Stimulated activated CD8-positive, alpha-beta memory T cell treated with anti-CD3 and anti-CD28 coated beads, Interleukin-12 subunit alpha, Interleukin-12 subunit beta, amount 100 ng/mL, for 4 hours (primary cell): ENCODE measurements at regions not wholly inside any gene's neighbourhood (a gene's known extent, or its start where the extent isn't known, plus 50 kb on each side); places are given as distances from the start of the nearest gene placed in this dataset.

Experiments used
- DNase-seq: peaks from one replicate; pipeline ENCODE4 v3.0.0-alpha.2; 2020; ENCODE audit warnings: low read depth

DNA sequence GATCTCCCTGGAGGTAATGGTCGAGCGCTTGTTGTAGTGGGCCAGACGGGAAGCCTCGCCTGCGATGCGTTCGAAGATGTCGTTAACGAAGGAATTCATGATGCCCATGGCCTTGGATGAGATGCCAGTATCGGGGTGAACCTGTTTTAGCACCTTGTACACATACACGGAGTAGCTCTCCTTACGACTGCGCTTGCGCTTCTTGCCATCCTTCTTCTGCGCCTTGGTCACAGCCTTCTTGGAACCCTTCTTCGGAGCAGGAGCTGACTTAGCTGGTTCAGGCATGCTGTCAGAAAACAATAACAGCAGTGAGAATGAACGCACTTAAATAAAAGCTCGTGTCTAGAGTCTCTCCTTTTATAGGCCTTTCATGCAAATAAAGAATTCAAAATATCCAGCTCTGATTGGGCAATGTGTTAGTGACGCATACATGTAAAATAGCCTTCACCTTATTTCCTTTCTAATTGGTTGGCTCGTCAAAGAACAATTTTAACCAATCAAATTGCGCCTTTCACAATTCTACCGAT lies 129.2 kb downstream of the HFE start:
- DNase-seq = peak; percentile 54

DNA sequence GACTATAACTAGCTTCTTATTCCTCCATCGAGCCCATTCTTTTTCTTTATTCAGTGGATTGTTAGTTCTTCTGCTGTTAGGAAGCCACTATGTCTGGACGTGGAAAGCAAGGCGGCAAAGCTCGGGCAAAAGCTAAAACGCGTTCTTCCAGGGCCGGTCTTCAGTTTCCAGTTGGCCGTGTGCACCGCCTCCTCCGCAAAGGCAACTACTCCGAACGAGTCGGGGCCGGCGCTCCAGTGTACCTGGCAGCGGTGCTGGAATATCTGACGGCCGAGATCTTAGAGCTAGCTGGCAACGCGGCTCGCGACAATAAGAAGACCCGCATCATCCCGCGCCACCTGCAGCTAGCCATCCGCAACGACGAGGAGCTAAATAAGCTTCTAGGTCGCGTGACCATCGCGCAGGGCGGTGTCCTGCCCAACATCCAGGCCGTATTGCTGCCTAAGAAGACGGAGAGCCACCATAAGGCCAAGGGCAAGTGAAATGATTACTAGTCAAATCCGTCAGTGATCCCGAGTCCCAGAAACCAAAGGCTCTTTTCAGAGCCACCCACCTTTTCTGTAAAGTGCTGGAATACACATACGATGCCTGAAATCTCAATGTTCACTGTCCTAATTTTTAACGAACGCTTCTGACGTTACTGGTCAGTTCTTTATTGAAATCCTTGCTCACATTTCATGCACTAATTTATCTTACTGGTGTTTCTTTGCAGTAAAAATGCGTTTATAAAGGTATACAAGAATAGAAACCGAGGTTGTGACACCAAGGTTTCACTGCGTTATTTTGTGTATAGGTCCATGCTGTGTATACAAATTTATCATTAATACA lies 129.9 kb downstream of the HFE start:
- DNase-seq = peak; percentile 57

DNA sequence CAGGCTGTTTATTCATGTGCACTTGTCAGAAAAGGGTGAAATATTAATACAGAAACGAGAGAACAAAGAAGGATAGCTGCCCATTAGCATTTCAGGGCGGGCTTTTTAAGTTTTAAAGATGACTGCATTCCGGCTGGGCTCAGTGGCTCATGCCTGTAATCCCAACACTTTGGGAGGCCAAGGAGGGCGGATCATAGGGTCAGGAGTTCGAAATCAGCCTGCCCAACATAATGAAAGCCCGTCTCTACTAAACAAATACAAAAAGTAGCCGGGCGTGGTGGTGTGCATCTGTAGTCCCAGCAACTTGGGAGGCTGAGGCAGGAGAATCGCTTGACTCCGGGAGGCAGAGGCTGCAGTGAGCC lies 130.5 kb downstream of the HFE start:
- DNase-seq = no peak

DNA sequence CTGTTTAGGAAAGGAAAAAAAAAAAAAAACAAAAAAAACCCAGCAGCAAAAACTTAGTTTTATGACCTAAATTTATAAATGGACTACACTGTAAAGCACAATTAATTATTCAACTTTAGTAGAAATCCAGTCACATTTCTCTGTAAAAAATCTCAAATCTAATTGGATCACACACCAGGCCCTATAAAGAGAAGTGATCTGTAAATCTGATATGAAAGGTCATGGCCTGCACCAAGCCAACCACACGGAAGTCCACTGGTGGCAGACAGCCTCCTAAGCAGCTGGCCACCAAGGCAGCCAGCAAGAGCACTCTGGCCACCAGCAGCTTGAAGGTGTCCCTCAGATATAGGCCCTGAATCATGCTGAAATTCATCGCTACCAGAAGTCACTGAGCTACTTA lies 131.6 kb downstream of the HFE start:
- no peak for DNase-seq

DNA sequence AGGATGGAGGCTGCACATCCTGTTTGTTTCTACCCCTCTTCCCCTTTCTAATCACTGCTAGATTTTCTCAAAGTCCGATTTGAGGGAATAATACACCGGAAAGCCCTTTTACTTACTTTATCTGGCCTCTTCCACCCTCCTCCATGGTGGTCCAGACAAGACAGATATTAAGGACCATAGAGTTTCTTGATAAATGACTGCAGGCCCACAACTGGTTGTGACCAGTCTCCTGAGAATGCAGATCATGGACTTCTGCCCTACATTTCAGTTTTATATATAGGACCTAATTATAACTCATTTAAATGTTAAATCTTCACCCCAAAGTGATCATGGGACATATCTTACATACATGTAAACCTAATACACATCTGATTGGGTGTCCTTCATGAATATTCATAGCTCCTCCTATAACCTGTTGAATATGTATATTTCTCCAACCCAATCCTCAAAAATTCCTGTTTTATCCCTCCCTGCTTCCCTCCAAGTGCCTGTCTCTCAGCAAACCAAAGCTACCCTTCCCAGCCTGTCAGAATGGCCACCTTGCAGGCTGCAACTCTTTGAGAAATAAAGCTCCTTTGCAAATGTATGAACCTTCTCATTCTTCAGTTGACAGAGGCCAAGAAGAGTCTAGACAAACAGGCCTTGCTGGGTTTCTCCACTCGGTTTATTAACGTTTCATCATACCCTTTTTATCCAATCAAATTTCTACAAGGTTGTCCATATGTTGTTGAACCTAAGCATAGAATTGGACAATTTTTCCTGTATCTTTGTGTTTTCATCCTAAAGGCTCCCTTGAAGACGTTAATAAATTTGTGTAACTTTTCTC lies 133.1 kb downstream of the HFE start:
- DNase-seq = no peak

DNA sequence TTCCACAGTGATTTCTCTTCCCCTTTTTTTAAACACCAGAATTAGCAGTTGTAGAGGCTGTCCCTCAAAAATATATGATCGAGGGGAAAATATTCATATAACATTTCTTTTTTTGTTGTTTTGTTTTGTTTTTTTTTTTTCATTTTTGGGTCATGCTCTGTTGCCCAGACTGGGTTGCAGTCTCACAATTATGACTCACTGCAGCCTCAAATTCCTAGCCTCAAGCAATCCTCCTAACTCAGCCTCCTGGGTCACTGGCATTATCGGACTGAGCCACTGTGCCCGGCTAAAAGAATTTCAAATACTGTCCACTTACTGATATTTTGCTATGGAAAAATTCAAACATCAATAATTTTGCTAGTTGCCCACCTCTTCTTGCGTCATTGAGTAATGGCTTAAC lies 134.0 kb downstream of the HFE start:
- no peak for DNase-seq

DNA sequence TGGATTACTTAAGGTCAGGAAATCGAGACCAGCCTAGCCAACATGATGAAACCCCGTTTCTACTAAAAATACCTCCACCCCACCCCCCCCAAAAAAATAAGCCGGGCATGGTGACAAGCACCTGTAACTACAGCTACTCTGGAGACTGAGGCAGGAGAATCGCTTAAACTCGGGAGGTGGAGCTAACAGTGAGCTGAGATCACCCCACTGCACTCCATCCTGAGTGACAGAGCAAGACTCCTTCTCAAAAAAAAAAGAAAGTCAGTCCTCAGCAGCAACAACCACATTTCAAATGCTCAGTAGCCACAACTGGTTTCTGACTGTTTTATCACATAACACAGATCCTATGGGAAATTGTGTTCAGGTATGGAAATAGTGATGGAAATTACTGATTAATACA lies 135.3 kb downstream of the HFE start:
- no peak for DNase-seq

DNA sequence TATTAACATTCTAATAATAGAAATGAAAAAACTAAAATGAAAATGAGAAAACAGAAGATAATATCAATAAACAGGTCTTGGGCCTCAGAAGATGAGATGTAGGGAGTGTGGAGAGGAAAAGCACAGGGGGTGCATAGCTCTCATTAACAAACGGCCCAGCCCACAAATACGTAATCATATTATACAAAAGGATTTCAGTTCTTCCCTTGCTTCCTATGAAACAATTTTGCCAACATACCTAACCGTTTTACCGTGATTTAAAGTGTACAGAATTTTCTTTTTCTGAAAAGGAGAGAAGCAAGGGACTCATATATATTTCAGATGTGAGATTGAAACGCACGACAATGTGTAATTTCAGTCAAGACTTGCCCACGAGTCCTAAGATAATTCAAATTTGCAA lies 136.0 kb downstream of the HFE start:
- no peak for DNase-seq

DNA sequence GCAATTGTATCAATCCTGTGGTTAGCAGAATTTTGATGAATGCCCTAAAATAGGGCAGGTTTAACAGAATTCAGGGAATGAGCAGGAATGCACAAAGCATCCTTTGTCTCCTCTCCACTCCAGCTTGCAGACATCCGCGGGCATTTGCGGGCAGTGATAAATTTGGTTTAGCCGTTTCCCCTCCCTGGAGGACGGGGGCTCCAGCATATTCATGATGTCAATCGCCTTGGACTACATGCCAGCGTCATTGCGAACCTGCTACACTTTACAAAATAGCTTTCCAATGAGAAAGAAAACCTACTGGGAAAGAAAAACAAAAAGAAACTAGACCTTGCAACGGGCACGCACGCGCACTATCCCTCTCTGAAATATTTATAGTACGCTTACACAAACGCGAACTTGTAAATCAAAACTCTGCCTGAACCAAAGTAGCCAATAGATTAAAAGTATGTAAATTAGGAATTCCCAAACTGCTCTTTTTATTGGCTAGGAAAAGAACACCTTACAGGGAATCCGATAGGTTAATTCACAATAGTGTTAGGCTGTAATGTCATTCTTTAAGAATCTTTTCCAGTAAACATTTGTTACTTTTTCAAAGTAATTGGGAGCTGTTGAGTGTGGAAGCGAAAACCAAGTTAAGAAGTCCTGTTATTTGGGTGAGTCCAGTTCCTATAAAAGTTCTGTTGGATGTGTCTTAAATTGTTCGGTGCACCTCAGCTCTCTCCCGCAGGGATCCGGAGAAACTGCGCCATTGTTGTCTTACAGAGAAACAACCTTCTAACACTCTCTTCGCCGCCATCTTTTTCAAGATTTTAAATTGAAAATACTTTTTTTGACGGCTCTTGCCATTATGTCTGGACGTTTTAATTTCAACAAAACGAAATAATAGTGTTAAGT lies 136.7 kb downstream of the HFE start:
- peak; percentile 28 for DNase-seq

DNA sequence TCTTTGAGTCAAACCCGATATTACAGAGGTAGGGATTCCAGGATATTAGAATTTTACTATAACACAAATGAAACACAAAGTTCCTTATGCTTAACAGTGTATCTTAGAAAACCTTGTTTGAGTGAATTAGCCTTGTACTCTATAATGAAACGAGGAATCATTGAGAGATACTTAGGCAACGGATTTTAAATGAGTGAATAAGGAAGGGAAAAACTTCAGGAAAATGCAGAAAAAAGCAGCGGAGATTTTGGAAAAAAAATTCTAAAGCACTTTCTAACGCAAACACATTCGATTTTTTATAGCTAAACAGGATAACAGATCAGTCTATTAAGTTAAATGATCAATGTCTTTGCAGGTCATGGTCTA lies 137.3 kb downstream of the HFE start:
- no peak for DNase-seq

DNA sequence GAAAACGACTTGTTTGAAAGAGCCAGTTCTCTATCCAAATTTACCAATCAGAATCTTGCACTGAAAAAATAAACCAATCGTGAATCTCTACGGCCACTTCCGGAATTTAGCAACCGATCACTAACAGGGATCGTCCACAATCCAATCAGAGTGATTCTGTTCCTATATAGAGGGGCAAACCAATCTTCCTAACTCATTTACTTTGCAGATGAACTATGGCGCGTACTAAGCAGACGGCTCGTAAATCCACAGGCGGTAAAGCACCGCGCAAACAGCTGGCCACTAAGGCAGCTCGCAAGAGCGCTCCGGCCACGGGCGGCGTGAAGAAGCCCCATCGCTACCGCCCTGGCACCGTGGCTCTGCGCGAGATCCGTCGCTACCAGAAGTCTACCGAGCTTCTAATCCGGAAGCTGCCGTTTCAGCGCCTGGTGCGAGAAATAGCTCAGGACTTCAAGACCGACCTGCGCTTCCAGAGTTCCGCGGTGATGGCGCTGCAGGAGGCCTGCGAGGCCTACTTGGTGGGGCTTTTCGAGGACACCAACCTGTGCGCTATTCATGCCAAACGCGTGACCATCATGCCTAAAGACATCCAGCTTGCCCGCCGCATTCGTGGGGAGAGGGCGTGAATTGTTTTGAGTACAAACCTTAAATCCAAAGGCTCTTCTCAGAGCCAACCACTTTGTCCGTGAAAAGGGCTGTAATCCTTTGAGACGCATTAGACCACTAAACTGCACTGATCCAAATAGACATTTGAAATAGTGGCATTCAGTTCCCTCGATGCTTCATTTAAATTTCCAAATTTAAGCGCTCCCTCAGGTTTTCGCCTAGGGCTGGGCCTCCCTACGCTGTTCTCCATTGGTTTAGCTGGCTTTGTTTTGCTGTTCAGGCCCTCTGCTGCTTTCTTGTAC lies 138.0 kb downstream of the HFE start:
- no peak for DNase-seq

DNA sequence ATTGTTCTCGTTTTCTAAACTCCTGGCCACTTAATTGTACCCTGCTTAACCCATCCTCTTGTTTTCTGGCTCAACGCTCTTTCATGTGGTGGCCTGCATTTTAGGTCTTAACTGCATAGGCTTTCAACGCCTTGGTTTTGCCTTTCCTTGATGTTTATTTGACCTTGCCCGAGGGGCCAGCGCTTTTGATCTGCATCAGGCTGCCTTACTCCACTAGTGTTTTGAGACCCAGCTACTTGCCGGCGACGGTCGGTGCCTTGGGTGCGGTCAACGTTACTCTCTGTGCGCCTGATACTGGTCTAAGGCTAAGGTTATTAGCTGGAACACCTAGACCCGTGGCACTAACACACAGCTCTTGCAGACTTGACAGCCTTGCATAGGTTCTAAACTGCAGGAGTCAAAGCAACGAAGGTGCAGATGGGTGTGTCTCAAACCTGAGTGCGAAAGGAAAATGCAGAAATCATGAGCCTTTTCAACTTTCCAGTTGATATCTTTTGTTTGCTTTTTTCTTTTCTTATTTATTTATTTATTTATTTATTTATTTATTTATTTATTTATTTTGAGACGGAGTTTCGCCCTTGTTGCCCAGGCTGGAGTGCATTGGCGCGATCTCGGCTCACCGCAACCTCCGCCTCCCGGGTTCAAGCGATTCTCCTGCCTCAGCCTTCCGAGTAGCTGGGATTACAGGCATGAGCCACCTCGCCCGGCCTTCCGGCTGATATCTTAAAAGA lies 138.8 kb downstream of the HFE start:
- no peak for DNase-seq

DNA sequence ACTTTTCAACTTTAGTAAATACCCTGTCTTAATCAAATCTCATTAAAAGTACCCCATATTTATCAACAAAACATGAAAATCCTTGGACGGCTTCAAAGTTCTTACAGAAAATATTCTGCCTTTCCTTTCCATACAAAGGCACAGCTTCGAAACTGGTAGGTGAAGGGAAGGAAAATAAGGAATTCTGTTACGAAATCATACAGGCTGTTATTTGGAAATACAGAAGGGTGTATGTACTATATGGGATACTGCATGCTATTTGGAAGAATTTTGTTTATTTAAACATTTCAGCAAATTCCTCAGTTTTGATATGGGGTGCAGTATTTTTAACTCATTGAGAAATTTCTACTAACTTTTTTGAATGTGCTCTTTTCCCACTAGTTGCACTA lies 138.4 kb upstream of the BTN3A2 start:
- no peak for DNase-seq

DNA sequence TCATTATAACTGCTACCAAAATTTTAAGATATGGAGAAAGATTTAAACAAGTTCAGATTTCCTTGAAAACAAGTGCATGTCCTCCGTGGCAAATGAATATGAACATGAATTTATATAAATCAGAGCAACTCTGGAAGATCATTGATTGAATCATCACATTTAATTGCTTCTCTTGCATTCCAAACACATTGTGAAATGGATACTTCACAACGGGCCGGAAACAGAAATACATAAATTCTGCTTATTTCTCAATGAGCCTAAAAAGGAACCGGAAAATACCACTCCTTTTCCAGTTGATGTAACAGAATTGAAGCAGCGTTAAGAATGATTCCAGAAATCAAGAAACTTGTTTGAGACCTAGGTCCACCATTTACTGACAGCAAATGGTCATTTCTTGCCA lies 134.6 kb upstream of the BTN3A2 start:
- DNase-seq = no peak

DNA sequence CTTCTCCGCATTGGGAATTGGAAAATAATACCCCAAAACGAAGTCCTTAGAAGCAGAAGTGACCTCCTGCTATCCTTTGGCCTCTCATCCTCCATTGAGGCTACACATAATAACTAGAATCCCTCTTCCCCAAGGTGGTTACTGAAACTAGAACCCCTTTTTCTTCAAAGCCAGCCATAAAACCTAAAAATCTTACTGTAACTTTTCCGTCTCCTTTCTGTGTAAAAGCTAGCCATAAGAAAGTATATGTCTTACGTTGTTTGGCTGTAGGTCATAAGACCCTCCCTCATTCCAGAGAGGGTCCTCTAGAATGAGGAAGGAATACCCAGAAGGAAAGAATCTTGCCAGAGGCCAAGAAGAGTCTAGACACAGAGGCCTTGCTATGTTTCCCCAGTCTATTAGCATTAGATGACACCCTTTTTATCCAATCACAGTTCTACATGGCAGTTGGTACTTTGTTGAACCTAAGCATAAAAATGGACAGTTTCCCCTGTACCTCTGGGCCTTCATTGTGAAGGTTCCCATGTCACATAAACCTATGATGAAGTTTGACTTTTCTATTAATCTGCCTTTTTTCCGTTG lies 133.9 kb upstream of the BTN3A2 start:
- DNase-seq = no peak

DNA sequence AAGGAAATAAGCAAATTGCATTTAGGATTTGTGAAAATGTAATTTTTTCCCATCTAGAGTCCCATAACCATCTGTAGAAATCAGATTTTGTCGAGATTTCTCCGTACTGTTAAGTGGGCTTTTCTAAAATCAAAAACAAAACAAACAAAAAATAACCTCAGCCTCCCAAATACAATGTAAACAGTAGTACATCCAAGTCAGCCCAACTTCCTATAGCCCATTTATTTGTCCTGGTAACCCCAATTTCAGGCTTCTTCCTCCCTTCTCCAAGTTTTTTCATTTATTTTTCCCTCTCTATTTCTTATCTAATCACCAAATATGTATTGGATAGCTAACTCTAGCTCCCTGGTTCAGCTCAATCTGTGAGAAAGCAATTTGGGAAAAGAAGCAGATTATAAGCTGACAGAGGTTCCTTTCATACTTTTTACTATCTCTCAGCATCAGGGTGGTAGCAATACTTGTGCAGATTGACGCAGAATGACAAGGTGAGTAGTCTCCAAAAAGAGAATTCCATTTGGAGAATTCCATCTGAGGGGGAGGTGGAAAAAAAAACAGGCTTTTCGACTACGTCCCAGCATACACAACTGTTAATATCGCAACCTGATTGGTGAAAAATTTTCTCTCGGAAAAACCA lies 132.6 kb upstream of the BTN3A2 start:
- no peak for DNase-seq

DNA sequence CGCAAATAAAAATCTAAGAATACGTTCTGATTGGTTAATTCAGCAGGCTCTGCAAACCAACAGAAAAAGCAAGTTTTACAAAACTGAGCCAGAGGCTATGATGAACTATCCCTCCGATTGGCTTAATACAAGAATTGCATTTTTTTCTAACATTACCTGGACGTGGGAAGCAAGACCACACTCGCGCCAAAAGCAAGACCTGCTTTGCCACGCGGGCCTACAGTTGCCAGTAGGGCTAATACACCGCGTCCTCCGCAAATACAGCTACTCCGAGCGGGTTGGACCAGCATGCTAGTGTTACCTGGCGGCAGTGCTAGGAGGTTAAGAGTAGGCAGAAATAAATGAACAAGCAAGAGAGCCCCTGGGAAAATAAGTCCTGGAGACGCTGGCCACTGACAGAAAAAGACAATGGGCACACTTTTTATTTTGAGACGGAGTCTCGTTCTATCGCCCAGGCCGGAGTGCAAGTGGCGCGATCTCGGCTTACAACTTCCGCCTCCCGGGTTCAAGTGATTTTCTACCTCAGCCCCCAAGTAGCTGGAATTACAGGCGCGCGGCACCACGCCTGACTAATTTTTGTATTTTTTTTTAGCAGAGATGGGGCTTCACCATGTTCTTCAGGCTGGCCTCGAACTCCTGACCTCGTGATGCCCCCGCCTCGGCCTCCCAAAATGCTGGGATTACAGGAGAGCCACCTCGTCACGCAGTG lies 131.9 kb upstream of the BTN3A2 start:
- no peak for DNase-seq

DNA sequence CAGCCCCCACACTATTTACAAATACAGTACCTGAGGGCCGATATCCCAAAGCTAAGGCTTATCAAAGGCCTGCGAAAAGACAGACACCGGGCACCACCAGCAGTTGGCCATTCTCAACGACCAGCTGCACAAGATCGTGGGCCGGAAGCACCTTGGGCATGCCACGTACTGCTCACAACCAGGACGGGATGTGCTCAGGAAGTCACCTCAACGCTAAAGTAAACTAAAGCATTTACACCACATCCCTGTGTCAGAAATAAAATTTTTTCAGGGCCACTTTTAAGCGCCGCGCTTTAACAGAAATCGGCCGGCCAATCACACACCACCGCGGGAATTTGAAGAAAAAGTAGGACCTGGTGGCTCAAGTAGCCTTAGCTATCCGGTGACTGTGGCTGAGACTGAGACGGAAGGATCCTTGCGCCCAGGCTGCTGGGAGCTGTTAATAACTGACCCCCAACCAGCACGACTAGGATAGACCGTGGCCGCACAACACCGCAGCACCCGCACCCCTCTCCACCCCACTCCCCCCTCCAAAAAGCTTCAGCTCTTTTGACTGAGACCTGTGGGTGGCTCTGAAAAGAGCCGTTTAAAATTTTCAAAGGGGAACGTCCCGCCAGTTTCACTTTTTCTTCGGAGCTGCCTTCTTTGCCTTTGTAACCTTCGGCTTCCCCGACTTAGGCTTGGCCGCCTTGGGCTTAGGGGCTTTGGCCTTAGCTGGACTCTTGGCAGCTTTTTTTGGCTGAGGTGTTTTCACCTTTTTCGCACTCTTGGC lies 131.2 kb upstream of the BTN3A2 start:
- peak; percentile 42 for DNase-seq
